Panc1 (cell line): ENCODE measurements at regions not wholly inside any gene's neighbourhood (a gene's known extent, or its start where the extent isn't known, plus 50 kb on each side); places are given as distances from the start of the nearest gene placed in this dataset.

ENCODE experiments used
- CTCF ChIP-seq: fragments of 450-650 bp; IDR thresholded peaks from 2 replicates; pipeline ENCODE4 v1.5.1; 2017; ENCODE audit warnings: mild to moderate bottlenecking
- POLR2AphosphoS5 ChIP-seq: IDR thresholded peaks from 2 replicates; pipeline ENCODE4 v1.6.1; 2012; ENCODE audit warnings: mild to moderate bottlenecking, low read depth, low read length, moderate library complexity

GRCh38 chr9:18250053-18250452 lies 223.9 kb upstream of the ADAMTSL1 start:
- no peak for TF ChIP-seq CTCF
- TF ChIP-seq POLR2AphosphoS5 = no peak
